ENCODE measurements at regions not wholly inside any gene's neighbourhood (a gene's known extent, or its start where the extent isn't known, plus 50 kb on each side); places are given as distances from the start of the nearest gene placed in this dataset.
A peak's percentile ranks its signal among the peaks of the same experiment; 100 is the strongest.

- intact Hi-C loops (cut with micrococcal nuclease) = loop anchor here (2.0 kb wide), 1 partner anchor 17 kb away; no protein-coding TSS in a partner anchor
- Mint-ChIP-seq H3K27ac (no peak overlapping the region), H3K4me3 (ENCODE audit: low read depth) (no peak overlapping the region), H3K36me3 (ENCODE audit: low read depth) (no peaks in the 10 kb centered on the region), H3K27me3 (ENCODE audit: low read depth) (no peaks in the 10 kb centered on the region), H3K4me1 (ENCODE audit: low read depth) (peaks cover 9% of the 10 kb centered on the region), H3K9me3 (no peaks in the 10 kb centered on the region)
- no peak for DNase-seq (ENCODE audit: low spot score)
Measured at GRCh38 chr3:177977381-177978158, 558.7 kb upstream of the KCNMB2 start.

DNA sequence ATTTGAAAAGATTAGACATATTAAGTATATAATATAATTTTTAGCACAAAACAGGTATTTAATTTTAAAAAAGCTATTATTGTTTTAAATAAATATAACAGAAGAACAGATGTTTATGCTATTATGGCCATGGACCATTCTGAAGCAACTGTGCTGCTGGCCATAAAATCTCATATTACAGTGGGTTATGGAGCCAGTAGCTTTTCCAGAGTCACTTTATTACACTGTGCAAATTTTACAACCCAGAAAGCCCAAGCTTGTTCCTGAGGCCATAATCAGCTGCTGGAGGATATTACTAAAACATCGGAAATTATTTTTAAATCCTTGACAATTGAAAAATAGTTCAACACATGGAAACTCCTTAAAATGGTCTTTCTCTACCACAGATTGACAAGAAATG lies 557.3 kb upstream of the KCNMB2 start:
- no peak for DNase-seq (ENCODE audit: low spot score)
- no peaks in the 10 kb centered on the region for H3K27me3 Mint-ChIP-seq (ENCODE audit: low read depth)
- H3K9me3 Mint-ChIP-seq = no peaks in the 10 kb centered on the region
- no peak overlapping the region for H3K27ac Mint-ChIP-seq
- no peak overlapping the region for H3K4me3 Mint-ChIP-seq (ENCODE audit: low read depth)
- H3K4me1 Mint-ChIP-seq (ENCODE audit: low read depth) = peaks cover 10% of the 10 kb centered on the region
- no peaks in the 10 kb centered on the region for H3K36me3 Mint-ChIP-seq (ENCODE audit: low read depth)
- intact Hi-C loops (cut with micrococcal nuclease) = loop anchor here (2.0 kb wide), 1 partner anchor 16 kb away; no protein-coding TSS in a partner anchor

DNA sequence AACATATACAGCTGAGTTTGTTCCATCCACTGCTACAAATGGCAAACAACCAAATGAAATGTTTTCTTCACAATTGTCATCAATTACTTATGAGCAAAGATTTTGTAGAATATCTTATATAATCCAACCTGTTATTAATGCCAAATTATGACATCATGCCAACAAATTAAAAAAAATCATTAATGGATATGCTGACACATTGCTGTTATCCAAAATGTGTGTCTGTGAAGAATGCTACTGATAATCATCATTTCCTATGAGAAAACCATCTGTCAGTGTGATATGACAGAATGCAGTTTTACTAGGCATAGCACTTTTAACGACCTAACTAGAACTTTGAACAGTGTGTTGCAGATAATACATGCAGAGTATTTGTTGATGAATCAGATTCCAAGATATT lies 556.5 kb upstream of the KCNMB2 start:
- no peak overlapping the region for H3K27ac Mint-ChIP-seq
- H3K36me3 Mint-ChIP-seq (ENCODE audit: low read depth) = no peaks in the 10 kb centered on the region
- H3K27me3 Mint-ChIP-seq (ENCODE audit: low read depth) = no peaks in the 10 kb centered on the region
- H3K4me3 Mint-ChIP-seq (ENCODE audit: low read depth) = no peak overlapping the region
- H3K4me1 Mint-ChIP-seq (ENCODE audit: low read depth) = peaks cover 10% of the 10 kb centered on the region
- intact Hi-C loops (cut with micrococcal nuclease) = loop anchor here (2.0 kb wide), 1 partner anchor 15 kb away; no protein-coding TSS in a partner anchor
- DNase-seq (ENCODE audit: low spot score) = no peak
- H3K9me3 Mint-ChIP-seq = no peaks in the 10 kb centered on the region

DNA sequence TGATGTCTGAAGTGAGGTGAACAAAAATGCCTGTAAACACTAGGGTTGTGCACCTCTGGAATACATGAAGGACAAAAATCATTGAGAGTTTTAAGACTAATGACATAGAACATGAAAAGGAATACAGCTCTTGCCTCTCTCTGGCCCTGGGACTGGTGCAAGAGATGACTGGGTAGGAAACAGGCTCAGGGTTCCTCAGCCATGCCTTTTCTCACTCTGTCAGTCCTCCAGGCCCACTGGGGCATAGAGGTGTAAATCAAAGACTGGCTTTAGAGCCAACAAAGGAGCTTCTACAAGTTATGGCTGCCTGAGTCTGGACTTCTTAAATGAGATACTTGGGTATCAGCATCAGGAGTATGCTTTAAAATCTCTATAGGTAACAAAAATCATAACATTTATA lies 554.7 kb upstream of the KCNMB2 start:
- H3K4me1 Mint-ChIP-seq (ENCODE audit: low read depth) = peaks cover 10% of the 10 kb centered on the region
- H3K27me3 Mint-ChIP-seq (ENCODE audit: low read depth) = peaks cover 2% of the 10 kb centered on the region
- H3K27ac Mint-ChIP-seq = no peak overlapping the region
- H3K9me3 Mint-ChIP-seq = no peaks in the 10 kb centered on the region
- no peaks in the 10 kb centered on the region for H3K36me3 Mint-ChIP-seq (ENCODE audit: low read depth)
- intact Hi-C loops (cut with micrococcal nuclease) = no loop called here
- no peak for DNase-seq (ENCODE audit: low spot score)
- no peak overlapping the region for H3K4me3 Mint-ChIP-seq (ENCODE audit: low read depth)

DNA sequence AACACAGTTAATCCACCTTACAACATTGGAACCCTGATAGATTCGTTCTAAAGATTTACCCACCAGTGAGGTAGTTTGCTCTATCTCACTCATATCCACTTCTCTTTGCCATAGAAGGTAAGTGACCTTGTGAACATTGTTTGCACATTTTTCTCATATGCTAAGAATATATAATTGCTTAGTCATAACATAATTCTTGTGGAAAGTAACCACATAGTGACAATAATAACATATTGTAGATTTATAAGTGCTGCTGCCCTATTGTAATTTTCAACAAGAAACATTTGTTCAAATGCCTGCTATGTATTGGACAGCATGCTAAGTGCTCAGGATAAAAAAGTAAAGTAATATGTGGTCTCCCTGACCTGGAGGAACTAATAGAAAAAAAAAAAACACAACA lies 554.2 kb upstream of the KCNMB2 start:
- Mint-ChIP-seq H3K36me3 (ENCODE audit: low read depth) (no peaks in the 10 kb centered on the region), H3K4me3 (ENCODE audit: low read depth) (no peak overlapping the region), H3K27ac (no peak overlapping the region), H3K27me3 (ENCODE audit: low read depth) (peaks cover 2% of the 10 kb centered on the region), H3K4me1 (ENCODE audit: low read depth) (peaks cover 10% of the 10 kb centered on the region), H3K9me3 (no peaks in the 10 kb centered on the region)
- intact Hi-C loops (cut with micrococcal nuclease) = no loop called here
- no peak for DNase-seq (ENCODE audit: low spot score)

DNA sequence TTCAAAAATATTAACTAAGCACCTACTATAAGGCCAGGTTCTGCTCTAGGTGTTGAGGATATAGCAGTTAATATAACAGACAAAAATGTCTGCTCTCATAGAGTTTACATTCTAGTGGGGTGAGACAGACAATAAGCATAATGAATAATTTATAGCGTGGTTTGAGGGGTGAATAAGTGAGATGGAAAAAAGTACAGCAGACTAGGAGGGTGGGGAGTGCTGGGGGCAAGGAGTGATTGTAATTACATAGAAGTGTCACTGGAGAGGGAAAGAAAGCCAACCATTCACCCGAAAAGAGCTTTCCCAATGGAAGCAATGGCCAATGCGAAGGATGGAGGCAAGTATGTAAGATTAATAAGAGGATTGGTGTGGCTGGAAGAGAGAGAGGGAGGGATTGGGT lies 552.9 kb upstream of the KCNMB2 start:
- no peaks in the 10 kb centered on the region for H3K9me3 Mint-ChIP-seq

GRCh38 chr3:177992993-177993970 lies 543.0 kb upstream of the KCNMB2 start:
- Mint-ChIP-seq H3K27me3 (ENCODE audit: low read depth) (peaks cover 2% of the 10 kb centered on the region), H3K9me3 (peaks cover 1% of the 10 kb centered on the region), H3K27ac (no peak overlapping the region), H3K4me3 (ENCODE audit: low read depth) (no peak overlapping the region), H3K36me3 (ENCODE audit: low read depth) (no peaks in the 10 kb centered on the region), H3K4me1 (ENCODE audit: low read depth) (peaks cover 22% of the 10 kb centered on the region)
- intact Hi-C loops (cut with micrococcal nuclease) = loop anchor here (10.0 kb wide), 1 partner anchor 938 kb away; no protein-coding TSS in a partner anchor
- DNase-seq (ENCODE audit: low spot score) = no peak

More for the DNA sequence above, 552.9 kb upstream of the KCNMB2 start:
- intact Hi-C loops (cut with micrococcal nuclease) = no loop called here
- H3K36me3 Mint-ChIP-seq (ENCODE audit: low read depth) = no peaks in the 10 kb centered on the region
- H3K4me3 Mint-ChIP-seq (ENCODE audit: low read depth) = no peak overlapping the region
- H3K27ac Mint-ChIP-seq = no peak overlapping the region
- no peak for DNase-seq (ENCODE audit: low spot score)
- peaks cover 2% of the 10 kb centered on the region for H3K27me3 Mint-ChIP-seq (ENCODE audit: low read depth)
- peaks cover 7% of the 10 kb centered on the region for H3K4me1 Mint-ChIP-seq (ENCODE audit: low read depth)

DNA sequence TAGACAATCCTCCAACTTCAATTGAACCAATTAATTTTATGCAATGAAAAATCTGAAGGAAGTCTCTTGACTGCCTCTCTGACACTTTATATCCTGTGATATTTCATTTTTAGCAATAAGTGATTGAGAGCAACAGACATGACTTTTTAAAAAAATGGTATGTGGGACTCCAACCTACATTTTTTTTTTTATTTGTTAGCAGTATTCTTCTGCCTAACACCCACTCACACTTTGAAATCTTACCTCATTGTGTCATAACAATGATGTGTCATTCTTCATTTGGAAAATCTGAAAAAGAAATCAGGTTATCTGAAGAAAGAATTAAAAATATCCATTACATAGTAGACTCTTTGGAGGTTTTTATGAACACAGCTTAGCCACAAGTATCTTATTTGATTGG lies 541.3 kb upstream of the KCNMB2 start:
- intact Hi-C loops (cut with micrococcal nuclease) = loop anchor here (1.0 to 10.0 kb wide), 7 partner anchors 9 to 940 kb away; no protein-coding TSS in a partner anchor

DNA sequence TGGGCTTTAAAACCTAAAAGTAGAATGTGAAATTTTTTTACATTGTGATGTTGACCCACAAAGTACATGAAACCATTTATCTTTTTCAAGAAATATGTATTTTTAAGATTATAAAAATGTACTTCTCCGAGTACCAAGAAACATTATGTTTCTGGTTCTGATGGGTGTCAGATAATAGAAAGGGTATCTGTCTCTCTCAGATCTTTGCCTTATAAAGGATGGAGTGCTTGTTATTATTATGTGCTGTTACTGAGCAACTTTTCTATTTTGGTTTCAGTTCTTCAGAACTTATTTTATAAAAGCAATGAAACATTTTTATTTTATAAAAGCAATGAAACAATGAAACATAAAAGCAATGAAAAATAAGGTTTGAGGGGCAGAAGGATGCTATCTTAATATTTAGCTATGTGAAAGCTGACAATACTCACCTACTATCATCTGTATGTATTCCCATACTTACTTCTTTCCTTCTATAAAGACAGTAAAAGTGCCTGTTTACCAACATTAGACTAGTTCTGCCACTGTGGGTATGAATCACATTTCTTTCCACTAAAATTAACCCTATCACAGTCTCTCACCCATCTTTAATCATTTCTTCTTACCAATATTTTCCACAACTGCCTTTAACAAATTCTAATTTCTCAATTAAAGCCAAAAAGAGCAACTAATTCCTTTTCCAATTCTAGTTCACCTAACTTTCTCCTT lies 540.7 kb upstream of the KCNMB2 start:
- DNase-seq (ENCODE audit: low spot score) = no peak
- H3K27me3 Mint-ChIP-seq (ENCODE audit: low read depth) = no peaks in the 10 kb centered on the region
- peaks cover 7% of the 10 kb centered on the region for H3K36me3 Mint-ChIP-seq (ENCODE audit: low read depth)
- H3K4me3 Mint-ChIP-seq (ENCODE audit: low read depth) = no peak overlapping the region
- H3K27ac Mint-ChIP-seq = peak overlapping the region; percentile 84
- H3K4me1 Mint-ChIP-seq (ENCODE audit: low read depth) = peaks cover 25% of the 10 kb centered on the region
- H3K9me3 Mint-ChIP-seq = peaks cover 16% of the 10 kb centered on the region
- intact Hi-C loops (cut with micrococcal nuclease) = loop anchor here (1.0 to 10.0 kb wide), 7 partner anchors 9 to 941 kb away; no protein-coding TSS in a partner anchor

More for the DNA sequence above, 541.3 kb upstream of the KCNMB2 start:
- Mint-ChIP-seq H3K4me3 (ENCODE audit: low read depth) (no peak overlapping the region), H3K9me3 (peaks cover 11% of the 10 kb centered on the region), H3K27me3 (ENCODE audit: low read depth) (no peaks in the 10 kb centered on the region), H3K36me3 (ENCODE audit: low read depth) (peaks cover 5% of the 10 kb centered on the region), H3K4me1 (ENCODE audit: low read depth) (peaks cover 23% of the 10 kb centered on the region), H3K27ac (peak overlapping the region; percentile 84)
- no peak for DNase-seq (ENCODE audit: low spot score)

GRCh38 chr3:178001670-178002101 lies 534.5 kb upstream of the KCNMB2 start:
- Mint-ChIP-seq H3K4me1 (ENCODE audit: low read depth) (peaks cover 38% of the 10 kb centered on the region), H3K27me3 (ENCODE audit: low read depth) (no peaks in the 10 kb centered on the region), H3K36me3 (ENCODE audit: low read depth) (peaks cover 26% of the 10 kb centered on the region), H3K9me3 (peaks cover 42% of the 10 kb centered on the region), H3K4me3 (ENCODE audit: low read depth) (no peak overlapping the region), H3K27ac (peak overlapping the region; percentile 78)
- peak; percentile 21 for DNase-seq (ENCODE audit: low spot score)
- intact Hi-C loops (cut with micrococcal nuclease) = loop anchor here (1.0 to 5.0 kb wide), 3 partner anchors 189 to 801 kb away; no protein-coding TSS in a partner anchor

DNA sequence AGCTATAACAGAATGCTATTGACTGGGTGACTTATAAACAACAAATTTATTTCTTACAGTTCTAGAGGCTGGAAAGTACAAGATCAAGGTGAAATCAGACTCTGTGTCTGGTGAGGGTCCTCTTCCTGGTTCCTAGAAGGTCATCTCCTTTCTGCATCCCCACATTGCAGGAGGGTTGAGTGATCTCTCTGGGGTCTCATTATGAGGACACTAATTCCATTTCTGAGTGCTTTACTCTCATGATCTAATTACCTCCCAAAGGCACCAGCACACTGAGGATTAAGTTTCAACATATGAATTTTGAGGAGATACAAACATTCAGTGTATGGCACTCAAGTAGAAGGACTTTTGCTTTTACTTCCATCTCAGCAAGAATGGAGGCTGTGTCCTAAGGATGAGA lies 534.1 kb upstream of the KCNMB2 start:
- H3K27ac Mint-ChIP-seq = peak overlapping the region; percentile 78
- intact Hi-C loops (cut with micrococcal nuclease) = loop anchor here (1.0 to 5.0 kb wide), 3 partner anchors 190 to 801 kb away; no protein-coding TSS in a partner anchor
- H3K4me3 Mint-ChIP-seq (ENCODE audit: low read depth) = no peak overlapping the region
- no peaks in the 10 kb centered on the region for H3K27me3 Mint-ChIP-seq (ENCODE audit: low read depth)
- peaks cover 42% of the 10 kb centered on the region for H3K9me3 Mint-ChIP-seq
- peaks cover 34% of the 10 kb centered on the region for H3K4me1 Mint-ChIP-seq (ENCODE audit: low read depth)
- no peak for DNase-seq (ENCODE audit: low spot score)
- H3K36me3 Mint-ChIP-seq (ENCODE audit: low read depth) = peaks cover 26% of the 10 kb centered on the region

DNA sequence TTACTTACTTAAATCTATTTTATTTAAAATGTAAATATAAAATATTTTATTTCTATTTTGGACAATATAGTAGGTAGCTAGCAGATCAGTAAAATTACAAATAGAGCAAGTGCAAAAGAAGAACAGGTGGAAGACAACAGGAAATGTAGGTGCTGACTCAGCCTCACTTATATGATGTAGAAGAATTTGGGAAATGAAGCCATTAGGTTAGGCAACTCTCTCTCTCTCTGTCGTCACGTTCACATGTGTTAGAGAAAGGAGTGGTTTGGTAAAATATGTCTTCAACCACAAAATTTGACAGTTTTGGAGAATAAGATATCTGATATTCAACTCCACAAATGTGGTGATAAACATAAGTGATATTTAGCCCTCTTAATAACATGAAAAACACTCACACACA lies 532.5 kb upstream of the KCNMB2 start:
- Mint-ChIP-seq H3K4me3 (ENCODE audit: low read depth) (no peak overlapping the region), H3K4me1 (ENCODE audit: low read depth) (peaks cover 33% of the 10 kb centered on the region), H3K27ac (no peak overlapping the region), H3K27me3 (ENCODE audit: low read depth) (no peaks in the 10 kb centered on the region), H3K9me3 (peaks cover 38% of the 10 kb centered on the region), H3K36me3 (ENCODE audit: low read depth) (peaks cover 26% of the 10 kb centered on the region)
- no peak for DNase-seq (ENCODE audit: low spot score)
- intact Hi-C loops (cut with micrococcal nuclease) = loop anchor here (1.0 to 5.0 kb wide), 3 partner anchors 8 to 803 kb away; no protein-coding TSS in a partner anchor
